GM13977 (cell line): ENCODE measurements at regions not wholly inside any gene's neighbourhood (a gene's known extent, or its start where the extent isn't known, plus 50 kb on each side); places are given as distances from the start of the nearest gene placed in this dataset.

ENCODE experiments used
- DNase-seq: peaks from one replicate; pipeline ENCODE4 v3.0.0; 2012; ENCODE audit warnings: low spot score
- CTCF ChIP-seq: IDR thresholded peaks from 2 replicates; pipeline ENCODE4 v1.5.1; 2012; ENCODE audit warnings: mild to moderate bottlenecking, control low read depth; ENCODE audit not compliant: insufficient read depth; ENCODE audit errors: extremely low read depth, missing control alignments
- in situ Hi-C: fragments of 300-500 bp; cut with MboI; formaldehyde crosslinking; loops from one replicate; pipeline ENCODE4 v1.12.0; 2022; ENCODE audit warnings: low sequenced_read_pairs, low pct_unique_long_range_greater_than_20kb, mixed read lengths, inconsistent platforms; ENCODE audit not compliant: unreplicated experiment

GRCh38 chr4:17060230-17060629, 161.8 kb upstream of the LDB2 start:
- DNase-seq: no peak
- in situ Hi-C loops: no loop called here
- no peak for TF ChIP-seq CTCF

GRCh38 chr4:17058916-17059741, 160.7 kb upstream of the LDB2 start:
- in situ Hi-C loops: no loop called here
- no peak for DNase-seq
- TF ChIP-seq CTCF: no peak

GRCh38 chr4:17058536-17058915, 160.1 kb upstream of the LDB2 start:
- no peak for TF ChIP-seq CTCF
- in situ Hi-C loops: no loop called here
- no peak for DNase-seq

- no peak for DNase-seq
- no peak for TF ChIP-seq CTCF
- in situ Hi-C loops: no loop called here
Measured at GRCh38 chr4:17057035-17057434, 158.6 kb upstream of the LDB2 start.

GRCh38 chr4:17055788-17056187, 157.3 kb upstream of the LDB2 start:
- TF ChIP-seq CTCF: no peak
- in situ Hi-C loops: no loop called here
- DNase-seq: no peak

- no peak for TF ChIP-seq CTCF
- no peak for DNase-seq
- in situ Hi-C loops: no loop called here
Measured at GRCh38 chr4:17045866-17046265, 147.4 kb upstream of the LDB2 start.
